ENCODE measurements at regions not wholly inside any gene's neighbourhood (a gene's known extent, or its start where the extent isn't known, plus 50 kb on each side); places are given as distances from the start of the nearest gene placed in this dataset.

GRCh38 chr7:37536706-37537105 is 88.0 kb upstream of the ELMO1 start:
- Mint-ChIP-seq H3K9me3 (ENCODE audit: insufficient read depth) (peaks cover 4% of the 10 kb centered on the region), H3K4me1 (no peaks in the 10 kb centered on the region), H3K27me3 (peaks cover 43% of the 10 kb centered on the region), H3K4me3 (no peak overlapping the region), H3K27ac (no peak overlapping the region)
- Histone ChIP-seq H3K27ac (ENCODE audit: low read length in 2 of 2) (no peak overlapping the region), H3K9me3 (ENCODE audit: control extremely low read depth in 1 of 3, control insufficient read depth in 2 of 3, insufficient read depth in 1 of 3, low read length in 2 of 3) (peaks cover 0 to 3% (median 0%) of the 10 kb centered on the region in 3 donors), H3K4me1 (ENCODE audit: control insufficient read depth in 2 of 2, insufficient read depth in 2 of 2, low read length in 2 of 2) (no peaks in the 10 kb centered on the region), H3K9ac (ENCODE audit: low read length) (no peak overlapping the region), H3K79me2 (ENCODE audit: control insufficient read depth, insufficient read depth, low read length) (no peaks in the 10 kb centered on the region), H2AFZ (ENCODE audit: insufficient read depth, low read depth, low read length, poor library complexity, severe bottlenecking) (no peak overlapping the region), H3K4me3 (ENCODE audit: control extremely low read depth in 1 of 5, extremely low read depth in 1 of 5, insufficient read depth in 1 of 5, low read depth in 2 of 5, low read length in 4 of 5) (no peak overlapping the region), H3K4me2 (replicated peaks; ENCODE audit: low read depth, low read length, poor library complexity, severe bottlenecking) (no peak overlapping the region), H3K36me3 (replicated peaks in 1 of 2; ENCODE audit: control extremely low read depth in 1 of 2, control insufficient read depth in 1 of 2, extremely low read depth in 1 of 2, insufficient read depth in 2 of 2, low read length in 1 of 2) (no peaks in the 10 kb centered on the region), H4K20me1 (ENCODE audit: control insufficient read depth, insufficient read depth, low read length, poor library complexity, severe bottlenecking) (no peaks in the 10 kb centered on the region), H3K27me3 (replicated peaks in 1 of 4; ENCODE audit: control extremely low read depth in 1 of 4, control insufficient read depth in 3 of 4, insufficient read depth in 4 of 4, low read length in 3 of 4) (peaks cover 0 to 1% (median 0%) of the 10 kb centered on the region in 4 experiments)
- CTCF ChIA-PET = no interaction called here
- DNase-seq = no peak
- ATAC-seq (ENCODE audit: low read depth) = no peak
- intact Hi-C loops (cut with micrococcal nuclease) = no loop called here
- 50% methylated on average over 4 of the region's 4 CpGs for WGBS (ENCODE audit: insufficient coverage)
- POLR2A ChIA-PET = no interaction called here
- no peak for TF ChIP-seq CTCF (IDR thresholded peaks at IDR 0.05)
- no peak for TF ChIP-seq EZH2 (IDR thresholded peaks at IDR 0.05; ENCODE audit: borderline replicate concordance, insufficient read depth, low read depth, low read length, poor library complexity, severe bottlenecking)

GRCh38 chr7:37537439-37537838 is 88.8 kb upstream of the ELMO1 start:
- Histone ChIP-seq H3K27me3 (replicated peaks in 1 of 4; ENCODE audit: control extremely low read depth in 1 of 4, control insufficient read depth in 3 of 4, insufficient read depth in 4 of 4, low read length in 3 of 4) (no peaks in the 10 kb centered on the region), H3K4me1 (ENCODE audit: control insufficient read depth in 2 of 2, insufficient read depth in 2 of 2, low read length in 2 of 2) (no peaks in the 10 kb centered on the region), H3K4me2 (replicated peaks; ENCODE audit: low read depth, low read length, poor library complexity, severe bottlenecking) (no peak overlapping the region), H3K36me3 (replicated peaks in 1 of 2; ENCODE audit: control extremely low read depth in 1 of 2, control insufficient read depth in 1 of 2, extremely low read depth in 1 of 2, insufficient read depth in 2 of 2, low read length in 1 of 2) (no peaks in the 10 kb centered on the region), H3K9ac (ENCODE audit: low read length) (no peak overlapping the region), H2AFZ (ENCODE audit: insufficient read depth, low read depth, low read length, poor library complexity, severe bottlenecking) (no peak overlapping the region), H3K27ac (ENCODE audit: low read length in 2 of 2) (no peak overlapping the region), H3K9me3 (ENCODE audit: control extremely low read depth in 1 of 3, control insufficient read depth in 2 of 3, insufficient read depth in 1 of 3, low read length in 2 of 3) (peaks cover 0 to 3% (median 0%) of the 10 kb centered on the region in 3 donors), H4K20me1 (ENCODE audit: control insufficient read depth, insufficient read depth, low read length, poor library complexity, severe bottlenecking) (no peaks in the 10 kb centered on the region), H3K79me2 (ENCODE audit: control insufficient read depth, insufficient read depth, low read length) (no peaks in the 10 kb centered on the region), H3K4me3 (ENCODE audit: control extremely low read depth in 1 of 5, extremely low read depth in 1 of 5, insufficient read depth in 1 of 5, low read depth in 2 of 5, low read length in 4 of 5) (no peak overlapping the region)
- CTCF ChIA-PET = no interaction called here
- H3K27ac Mint-ChIP-seq = no peak overlapping the region
- H3K4me1 Mint-ChIP-seq = no peaks in the 10 kb centered on the region
- peaks cover 4% of the 10 kb centered on the region for H3K9me3 Mint-ChIP-seq (ENCODE audit: insufficient read depth)
- WGBS (ENCODE audit: insufficient coverage) = 100% methylated on average over 4 of the region's 5 CpGs
- no peak for DNase-seq
- no peak for ATAC-seq (ENCODE audit: low read depth)
- H3K27me3 Mint-ChIP-seq = peaks cover 39% of the 10 kb centered on the region
- intact Hi-C loops (cut with micrococcal nuclease) = no loop called here
- H3K4me3 Mint-ChIP-seq = no peak overlapping the region
- no peak for TF ChIP-seq CTCF (IDR thresholded peaks at IDR 0.05)
- no peak for TF ChIP-seq EZH2 (IDR thresholded peaks at IDR 0.05; ENCODE audit: borderline replicate concordance, insufficient read depth, low read depth, low read length, poor library complexity, severe bottlenecking)
- POLR2A ChIA-PET = no interaction called here
